ENCODE measurements at regions not wholly inside any gene's neighbourhood (a gene's known extent, or its start where the extent isn't known, plus 50 kb on each side); places are given as distances from the start of the nearest gene placed in this dataset.
A peak's percentile ranks its signal among the peaks of the same experiment; 100 is the strongest.

- Histone ChIP-seq H3K27me3 (no peaks in the 10 kb centered on the region), H3K4me3 (no peak overlapping the region), H3K27ac (no peak overlapping the region), H3K4me1 (ENCODE audit: low read depth) (peaks cover 12% of the 10 kb centered on the region), H3K9me3 (ENCODE audit: low read depth) (no peaks in the 10 kb centered on the region), H3K36me3 (no peaks in the 10 kb centered on the region)
- DNase-seq (ENCODE audit: low read depth in 1 of 2, low spot score in 1 of 2), result peak in 1 of 2 donors; percentile 49
- no peak for TF ChIP-seq CTCF (IDR thresholded peaks at IDR 0.05; ENCODE audit: low read depth, low read length)
Observed at GRCh38 chr4:84336964-84337705, 162.0 kb downstream of the NKX6-1 start.

GRCh38 chr4:84327526-84327925 is 171.6 kb downstream of the NKX6-1 start:
- TF ChIP-seq CTCF (IDR thresholded peaks at IDR 0.05; ENCODE audit: low read depth, low read length), result no peak
- H3K4me1 ChIP-seq (ENCODE audit: low read depth), result peaks cover 9% of the 10 kb centered on the region
- no peak for DNase-seq (ENCODE audit: low read depth in 1 of 2, low spot score in 1 of 2)
- H3K27me3 ChIP-seq, result no peaks in the 10 kb centered on the region
- H3K4me3 ChIP-seq, result no peak overlapping the region
- no peaks in the 10 kb centered on the region for H3K36me3 ChIP-seq
- H3K9me3 ChIP-seq (ENCODE audit: low read depth), result no peaks in the 10 kb centered on the region
- no peak overlapping the region for H3K27ac ChIP-seq

GRCh38 chr4:84325625-84326024 is 173.5 kb downstream of the NKX6-1 start:
- no peak overlapping the region for H3K27ac ChIP-seq
- TF ChIP-seq CTCF (IDR thresholded peaks at IDR 0.05; ENCODE audit: low read depth, low read length), result no peak
- DNase-seq (ENCODE audit: low read depth in 1 of 2, low spot score in 1 of 2), result no peak
- H3K4me3 ChIP-seq, result no peak overlapping the region
- no peaks in the 10 kb centered on the region for H3K9me3 ChIP-seq (ENCODE audit: low read depth)
- H3K36me3 ChIP-seq, result no peaks in the 10 kb centered on the region
- peaks cover 9% of the 10 kb centered on the region for H3K4me1 ChIP-seq (ENCODE audit: low read depth)
- H3K27me3 ChIP-seq, result no peaks in the 10 kb centered on the region

GRCh38 chr4:84324303-84325245 is 174.5 kb downstream of the NKX6-1 start:
- TF ChIP-seq CTCF (IDR thresholded peaks at IDR 0.05; ENCODE audit: low read depth, low read length), result no peak
- Histone ChIP-seq H3K4me1 (ENCODE audit: low read depth) (peaks cover 9% of the 10 kb centered on the region), H3K27me3 (no peaks in the 10 kb centered on the region), H3K36me3 (no peaks in the 10 kb centered on the region), H3K4me3 (no peak overlapping the region), H3K27ac (no peak overlapping the region), H3K9me3 (ENCODE audit: low read depth) (no peaks in the 10 kb centered on the region)
- peak in 1 of 2 donors; percentile 49 for DNase-seq (ENCODE audit: low read depth in 1 of 2, low spot score in 1 of 2)

- Histone ChIP-seq H3K4me1 (ENCODE audit: low read depth) (no peaks in the 10 kb centered on the region), H3K27me3 (no peaks in the 10 kb centered on the region), H3K4me3 (no peak overlapping the region), H3K36me3 (no peaks in the 10 kb centered on the region), H3K9me3 (ENCODE audit: low read depth) (no peaks in the 10 kb centered on the region), H3K27ac (no peak overlapping the region)
- DNase-seq (ENCODE audit: low read depth in 1 of 2, low spot score in 1 of 2), result peak in 1 of 2 donors; percentile 1
- no peak for TF ChIP-seq CTCF (IDR thresholded peaks at IDR 0.05; ENCODE audit: low read depth, low read length)
Observed at GRCh38 chr4:84319124-84319523, 180.0 kb downstream of the NKX6-1 start.
